Erythroblast (primary cell): ENCODE measurements at regions not wholly inside any gene's neighbourhood (a gene's known extent, or its start where the extent isn't known, plus 50 kb on each side); places are given as distances from the start of the nearest gene placed in this dataset.

Source experiments
- GATA1 ChIP-seq: IDR thresholded peaks from 2 replicates; pipeline ENCODE4 v1.6.1; 2011; ENCODE audit warnings: low read depth, mild to moderate bottlenecking, control low read depth, low read length, moderate library complexity
- POLR2A ChIP-seq: IDR thresholded peaks from 2 replicates; pipeline ENCODE4 v1.6.1; 2011; ENCODE audit warnings: mild to moderate bottlenecking, low read length

DNA sequence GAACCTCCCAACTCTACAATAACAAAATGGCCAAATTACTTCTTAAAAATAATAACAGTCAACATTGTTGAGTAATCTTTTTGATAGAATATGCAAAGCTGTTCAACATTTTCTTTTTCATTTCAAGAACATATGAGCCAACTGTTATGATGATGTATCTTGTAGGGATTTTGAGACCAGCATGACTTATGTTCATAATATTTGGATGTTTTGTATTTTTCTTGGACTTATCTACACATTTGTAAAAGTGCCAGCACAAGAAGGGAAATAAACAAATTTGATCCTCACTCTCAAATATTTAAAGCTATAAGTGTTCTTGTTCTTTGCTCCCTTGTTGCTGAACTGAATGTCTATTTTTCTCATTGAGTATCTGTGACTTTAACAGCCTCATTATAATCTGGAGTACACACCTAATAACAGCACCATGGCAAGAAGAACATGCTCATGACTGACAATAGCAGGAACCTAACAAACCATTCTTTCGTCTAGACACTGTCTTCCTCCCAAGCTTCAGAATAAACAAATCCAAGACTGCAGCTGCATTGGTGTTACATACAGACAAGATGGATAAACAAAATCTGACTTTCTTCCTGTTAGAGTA, 1049.7 kb downstream of the FAT4 start:
- TF ChIP-seq POLR2A (no peak), GATA1 (no peak)
